Activated CD4-positive, alpha-beta T cell treated with anti-CD3 and anti-CD28 coated beads, Interleukin-2, Interleukin-6, amounts not matched to agents 100 ng/mL and 50 ng/mL, durations not matched to agents 16 hours and 8 hours (primary cell): ENCODE measurements at regions not wholly inside any gene's neighbourhood (a gene's known extent, or its start where the extent isn't known, plus 50 kb on each side); places are given as distances from the start of the nearest gene placed in this dataset.
"Not testable (repeated sequence)": the region's sequence is repeated elsewhere in the genome, so short reads cannot be mapped to it uniquely, and the experiment has no call there.

Source experiments
- DNase-seq: peaks from one replicate; pipeline ENCODE4 v3.0.0-alpha.2; 2020

DNA sequence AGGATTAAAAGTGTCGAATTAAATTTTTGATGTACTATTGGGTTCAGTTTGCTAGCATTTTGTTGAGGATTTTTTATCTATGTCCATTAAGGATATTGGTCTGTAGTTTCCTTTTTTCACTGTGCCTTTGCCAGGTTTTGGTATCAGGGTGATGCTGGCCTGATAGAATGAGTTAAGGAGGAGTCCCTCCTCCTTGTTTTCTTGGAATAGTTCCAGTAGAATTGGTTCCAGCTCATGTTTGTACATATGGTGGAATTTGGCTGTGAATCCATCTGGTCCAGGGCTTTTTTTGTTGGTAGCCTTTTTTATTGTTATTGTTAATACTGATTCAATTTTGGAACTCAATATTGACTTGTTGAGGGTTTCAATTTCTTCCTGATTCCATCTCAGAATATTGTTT, 141.8 kb downstream of the SIM1 start:
- no peak for DNase-seq

DNA sequence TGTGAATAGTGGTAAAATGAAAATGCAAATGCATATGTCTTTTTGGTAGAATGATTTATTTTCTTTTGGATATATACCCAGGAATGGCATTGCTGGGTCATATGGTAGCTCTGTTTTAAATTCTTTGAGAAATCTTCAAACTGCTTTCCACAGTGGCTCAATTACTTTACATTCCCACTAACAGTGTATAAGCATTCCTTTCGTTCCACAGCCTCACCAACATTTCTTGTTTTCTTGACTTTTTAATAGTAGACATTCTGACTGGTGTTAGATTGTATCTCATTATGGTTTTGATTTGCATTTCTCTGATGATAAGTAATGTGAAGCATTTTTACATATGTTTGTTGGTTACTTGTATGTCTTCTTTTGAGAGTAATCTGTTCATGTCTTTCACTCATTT, 144.0 kb downstream of the SIM1 start:
- no peak for DNase-seq

DNA sequence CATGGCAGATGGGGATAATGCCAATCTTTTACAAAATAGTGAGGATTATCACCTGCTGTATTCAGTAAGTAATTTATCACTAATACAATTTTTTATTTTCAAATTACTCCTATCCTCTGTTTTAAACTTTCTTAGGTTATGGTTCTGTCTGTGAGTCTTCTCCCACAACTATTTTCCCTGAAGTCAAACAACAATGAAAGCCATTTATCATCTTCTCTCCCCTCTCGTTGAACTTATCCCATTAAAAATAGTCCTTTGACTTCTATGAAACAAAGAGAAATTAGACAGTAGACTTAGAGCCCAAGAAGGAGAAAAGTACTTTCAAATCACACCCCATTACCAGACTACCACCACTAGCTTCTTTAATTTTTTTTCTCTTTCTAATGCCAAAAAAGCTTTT, 147.7 kb downstream of the SIM1 start:
- DNase-seq: no peak

DNA sequence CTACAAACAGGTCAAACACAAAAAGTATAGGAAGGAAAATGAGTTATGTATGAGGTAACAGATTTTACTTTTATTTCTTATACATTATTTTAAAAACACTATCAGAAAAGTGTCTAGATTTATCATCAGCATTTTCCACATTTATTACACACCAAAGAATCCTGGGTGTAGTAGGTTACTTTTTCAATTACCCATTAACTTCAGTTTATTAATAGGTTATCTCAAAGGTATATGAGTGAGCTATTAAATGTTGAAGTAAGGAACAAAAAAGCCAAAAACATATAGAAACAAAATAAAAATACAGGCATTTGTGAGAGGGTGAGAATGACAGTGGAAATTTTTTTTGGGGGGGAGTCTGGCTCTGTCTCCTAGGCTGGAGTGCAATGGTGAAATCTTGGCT, 150.5 kb downstream of the SIM1 start:
- no peak for DNase-seq

DNA sequence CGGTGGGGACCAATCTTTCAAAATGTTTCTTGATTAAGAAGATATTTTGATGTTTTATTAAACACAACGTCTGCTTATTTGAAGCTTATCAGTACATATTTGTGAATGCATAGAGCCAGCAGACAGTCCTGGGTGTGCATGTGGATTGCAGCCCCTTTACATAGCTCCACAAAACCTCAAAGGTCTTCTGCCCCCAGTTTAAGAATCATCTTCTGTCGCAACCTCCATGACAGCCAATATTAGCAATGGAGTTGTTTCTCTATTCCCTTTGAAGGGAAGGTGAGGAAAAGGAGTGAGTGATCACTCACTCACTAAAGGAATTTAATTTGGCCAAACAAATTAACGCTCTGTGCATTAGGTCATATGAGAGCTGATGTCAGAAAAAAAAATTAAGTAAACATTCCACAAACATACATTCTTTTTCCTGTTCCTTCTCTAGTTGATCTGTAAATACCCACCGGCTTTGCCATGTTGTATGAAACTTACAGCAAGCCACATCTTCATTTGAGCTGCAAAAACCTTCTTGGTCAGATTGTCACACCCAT, 152.9 kb downstream of the SIM1 start:
- no peak for DNase-seq

DNA sequence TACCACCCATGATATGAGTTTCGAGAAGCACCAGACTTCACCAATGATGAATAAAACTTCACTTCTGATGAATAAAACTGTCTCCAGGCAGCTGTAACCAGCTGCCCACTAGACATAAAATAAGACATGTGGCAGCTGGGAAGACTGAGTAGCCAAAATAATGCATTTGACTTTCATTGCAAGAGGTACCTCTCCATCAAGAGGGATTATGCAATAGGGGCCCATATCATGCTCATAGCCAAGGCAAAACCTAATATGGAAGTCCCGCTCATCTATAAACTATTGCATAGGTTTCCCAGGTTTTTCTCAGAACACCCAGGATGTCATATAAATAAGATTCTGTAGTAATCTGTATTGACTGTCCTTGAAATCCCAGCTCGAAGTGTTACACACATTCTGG, 155.5 kb downstream of the SIM1 start:
- DNase-seq: no peak

DNA sequence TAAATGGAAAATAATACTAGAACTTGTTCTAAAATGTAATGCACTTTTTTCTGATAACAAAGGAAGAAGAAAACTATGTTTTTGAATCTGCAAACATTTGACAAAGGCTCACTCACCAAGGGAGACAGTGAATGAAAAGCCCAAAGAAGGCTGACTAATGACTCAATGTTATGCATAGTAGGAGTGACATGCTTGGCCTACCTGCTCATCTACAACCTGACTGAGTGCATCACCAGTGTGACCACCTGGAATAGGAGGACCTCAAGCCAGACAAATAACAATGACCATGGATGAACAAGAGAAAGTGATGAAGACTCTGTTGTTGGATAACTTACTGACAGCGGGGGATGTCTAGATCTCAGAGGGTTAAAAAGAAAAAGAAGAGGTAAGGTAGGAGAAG, 157.2 kb downstream of the SIM1 start:
- no peak for DNase-seq

DNA sequence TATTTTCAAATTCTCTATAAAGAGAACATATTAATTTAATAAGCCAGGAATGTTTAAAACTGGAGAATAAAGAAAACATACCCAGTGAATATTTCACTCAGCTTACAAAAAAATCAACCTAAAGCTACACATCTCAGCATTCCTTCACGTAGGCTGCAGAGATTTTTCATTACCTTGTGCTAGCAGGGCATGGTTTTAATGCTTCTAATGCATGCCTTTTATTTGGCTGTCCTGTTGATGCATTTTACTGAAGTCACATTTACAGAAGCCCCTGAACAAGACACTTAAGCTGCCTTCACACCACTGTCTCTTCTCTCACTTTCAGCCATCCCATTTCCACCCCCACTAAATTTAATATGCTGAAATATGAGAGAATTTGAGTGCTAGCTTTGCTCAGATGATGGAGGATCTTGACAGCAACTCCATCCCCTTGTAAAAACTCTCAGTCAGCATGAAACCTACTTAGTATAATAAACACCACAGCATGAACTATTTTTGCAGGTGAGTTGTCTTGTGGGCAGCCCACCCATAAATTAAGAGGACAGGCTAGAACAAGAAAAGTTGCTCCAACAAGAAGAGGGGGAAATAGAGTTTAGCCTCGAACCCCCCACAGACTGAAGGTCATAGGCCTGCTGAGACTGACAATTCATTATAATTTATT, 159.4 kb downstream of the SIM1 start:
- no peak for DNase-seq

DNA sequence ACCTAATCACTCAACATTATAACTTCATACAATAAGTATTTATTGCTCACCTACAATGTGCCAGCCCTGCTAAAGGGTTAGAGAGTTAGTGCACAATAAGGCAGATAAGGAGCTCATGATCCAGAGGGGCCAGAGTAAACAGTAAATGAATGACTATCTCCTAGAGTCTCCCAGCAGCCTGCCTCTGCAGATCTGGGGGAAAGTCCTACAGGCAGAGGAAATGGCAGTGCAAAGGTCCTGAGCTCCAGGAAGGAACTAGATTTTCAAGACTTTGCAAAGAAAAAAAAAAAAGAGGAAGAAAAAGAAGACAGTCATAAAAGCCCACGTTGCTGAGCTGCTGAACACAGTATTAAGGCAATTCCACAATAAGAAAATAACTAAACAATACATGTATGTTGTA, 160.1 kb downstream of the SIM1 start:
- DNase-seq: no peak

DNA sequence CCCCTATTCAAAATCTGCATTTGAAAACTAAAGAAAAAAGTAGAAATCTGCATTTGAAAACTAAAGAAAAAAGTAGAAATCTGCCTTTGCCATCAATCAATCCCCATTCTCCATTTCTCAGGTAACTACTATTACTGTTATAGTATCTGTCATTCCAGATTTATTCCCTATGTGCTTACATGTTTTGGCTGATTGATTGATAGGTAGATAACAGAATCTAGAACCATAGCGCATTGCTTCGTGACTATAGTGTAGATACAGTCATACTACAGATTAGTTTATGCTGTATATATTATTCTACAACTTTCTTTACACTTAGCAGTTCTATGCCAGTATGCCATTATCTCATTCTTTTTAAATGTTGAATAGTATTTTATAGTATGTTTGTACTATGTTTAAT, 163.0 kb downstream of the SIM1 start:
- DNase-seq: no peak

DNA sequence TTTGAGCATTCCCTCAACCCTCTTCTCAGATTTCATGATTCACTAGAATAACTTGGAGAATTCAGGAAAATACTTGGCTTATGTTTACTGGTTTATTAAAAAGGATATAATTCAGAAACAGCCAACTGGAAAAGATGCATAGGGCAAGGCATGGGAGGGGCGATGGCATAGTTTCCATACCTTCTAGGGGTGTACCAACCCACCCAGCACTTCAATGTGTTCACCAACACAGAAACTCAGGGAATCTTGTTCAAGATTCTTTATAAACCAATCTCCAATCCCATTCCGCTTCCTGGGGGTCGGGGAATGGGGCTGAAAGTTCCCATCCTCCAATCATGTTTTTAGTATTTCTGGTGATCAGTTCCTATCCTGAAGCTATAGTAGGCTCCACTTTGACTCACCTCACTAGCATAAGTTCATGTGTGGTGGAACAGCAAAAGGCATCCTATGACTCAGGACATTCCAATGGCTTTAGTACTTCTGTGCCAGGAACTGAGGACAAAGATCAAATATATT, 164.4 kb downstream of the SIM1 start:
- DNase-seq: no peak

DNA sequence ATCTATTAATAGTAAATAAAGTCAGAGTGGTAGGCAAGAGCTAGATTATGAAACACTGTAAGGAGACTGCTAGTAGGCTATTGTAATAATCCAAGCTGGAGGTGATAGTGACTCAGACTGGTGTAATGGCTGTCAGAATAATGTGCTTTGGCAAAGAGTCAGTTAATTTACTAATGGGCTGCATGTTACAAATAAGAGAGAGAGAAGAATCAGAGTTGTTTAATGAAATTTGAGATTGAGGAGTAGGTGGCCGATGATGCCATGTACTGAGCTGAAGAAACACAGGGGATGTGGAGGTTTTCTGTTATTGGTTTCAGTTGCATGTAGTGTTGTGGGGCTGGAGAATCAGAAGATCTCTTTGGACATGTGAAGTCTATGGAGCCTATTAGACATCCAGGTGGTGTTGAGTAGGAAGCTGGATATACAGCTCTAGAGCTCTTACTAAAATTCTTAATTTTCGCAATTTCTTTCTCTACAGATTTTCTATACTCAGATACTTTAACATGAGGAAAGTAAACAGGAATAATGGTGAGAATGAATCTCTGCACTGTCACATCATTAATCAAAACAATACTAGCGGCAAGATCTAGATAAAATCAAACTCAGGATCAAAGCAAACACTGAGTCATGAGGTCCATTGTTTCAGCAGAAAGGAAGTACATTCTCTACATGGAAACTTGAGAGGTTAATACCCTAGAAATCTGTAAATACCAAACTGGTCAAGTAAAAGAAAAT, 167.7 kb downstream of the SIM1 start:
- DNase-seq: peak; percentile 31

DNA sequence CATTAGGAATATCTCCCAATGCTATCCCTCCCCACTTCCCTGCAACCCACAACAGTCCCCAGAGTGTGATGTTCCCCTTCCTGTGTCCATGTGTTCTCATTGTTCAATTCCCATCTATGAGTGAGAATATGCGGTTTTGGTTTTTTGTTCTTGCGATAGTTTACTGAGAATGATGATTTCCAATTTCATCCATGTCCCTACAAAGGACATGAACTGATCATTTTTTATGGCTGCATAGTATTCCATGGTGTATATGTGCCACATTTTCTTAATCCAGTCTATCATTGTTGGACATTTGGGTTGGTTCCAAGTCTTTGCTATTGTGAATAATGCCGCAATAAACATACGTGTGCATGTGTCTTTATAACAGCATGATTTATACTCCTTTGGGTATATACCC, 169.5 kb downstream of the SIM1 start:
- not testable (repeated sequence) for DNase-seq

DNA sequence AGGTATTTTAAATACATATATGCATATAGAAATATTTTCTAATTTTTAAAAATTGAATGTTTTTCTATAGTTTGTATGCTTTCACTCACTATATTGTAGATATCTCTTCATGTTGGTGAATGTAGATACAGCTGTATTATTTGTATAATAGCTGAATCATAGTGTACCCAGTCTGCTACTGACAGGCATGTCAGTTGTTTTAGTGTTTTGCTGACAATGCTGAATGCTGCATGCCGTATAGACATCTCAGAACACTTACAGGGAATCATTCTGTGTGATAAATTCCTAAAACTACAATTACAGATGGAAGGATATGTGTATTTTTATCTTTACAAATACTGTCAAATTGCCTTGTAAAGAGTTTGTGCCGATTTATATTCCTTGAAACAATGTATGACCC, 175.4 kb downstream of the SIM1 start:
- DNase-seq: no peak

DNA sequence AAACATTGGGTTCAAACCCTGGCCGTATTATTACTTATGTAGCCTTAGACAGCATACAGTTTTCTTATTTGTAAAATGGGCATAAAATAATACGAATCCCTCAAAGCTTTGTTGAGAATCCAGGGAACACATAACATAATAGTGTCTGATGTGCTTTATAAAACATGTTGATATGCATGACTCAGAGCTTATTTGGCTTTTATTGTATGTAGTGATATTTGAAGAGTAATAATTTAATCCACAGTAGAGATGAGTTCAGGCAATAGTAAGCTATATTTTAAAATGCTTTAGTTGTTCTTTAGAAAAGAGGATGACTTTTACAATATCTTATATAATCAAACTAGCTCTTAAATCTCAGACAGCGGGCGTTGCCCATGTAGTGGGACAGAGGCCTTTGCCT, 176.4 kb downstream of the SIM1 start:
- no peak for DNase-seq

DNA sequence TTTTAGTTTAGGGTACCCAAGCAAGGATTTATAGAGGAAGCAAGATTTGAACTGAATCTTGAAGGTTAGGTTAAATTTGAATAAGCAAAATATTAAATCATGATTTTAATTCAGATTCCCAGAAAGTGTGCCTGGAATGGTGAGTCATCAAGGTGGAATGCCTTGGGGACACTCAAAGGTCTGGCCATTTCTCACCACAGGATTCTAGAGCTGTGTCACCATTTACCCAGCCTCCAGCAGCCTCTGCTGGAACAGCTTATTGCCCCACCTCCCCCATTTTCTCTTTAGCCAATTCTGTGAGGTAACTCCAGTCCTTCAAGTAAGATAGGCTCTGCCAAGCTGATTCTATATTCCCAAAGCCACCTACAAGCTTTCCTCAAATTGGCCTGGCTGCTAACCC, 181.4 kb downstream of the SIM1 start:
- DNase-seq: no peak

DNA sequence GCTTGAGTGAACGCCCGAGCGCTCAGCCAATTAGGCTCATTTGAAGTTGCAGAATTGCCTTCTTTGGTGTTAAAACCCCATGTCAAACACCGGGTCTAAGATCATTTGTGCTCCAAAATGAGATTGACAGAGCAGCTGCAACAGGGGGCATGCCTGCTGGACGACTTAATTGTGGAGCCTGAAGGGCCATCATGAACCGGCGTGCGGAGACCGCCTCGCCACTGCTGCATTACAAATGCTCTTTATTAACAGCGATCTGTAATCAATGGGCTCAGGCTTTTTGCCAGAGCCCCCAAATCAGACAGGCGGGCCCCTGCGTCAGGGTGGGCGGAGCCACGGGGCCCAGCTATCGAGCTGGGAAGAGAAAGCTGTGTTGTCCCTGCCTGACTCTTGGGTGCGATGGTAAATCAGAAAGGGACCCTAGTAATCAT, 183.2 kb downstream of the SIM1 start:
- no peak for DNase-seq

DNA sequence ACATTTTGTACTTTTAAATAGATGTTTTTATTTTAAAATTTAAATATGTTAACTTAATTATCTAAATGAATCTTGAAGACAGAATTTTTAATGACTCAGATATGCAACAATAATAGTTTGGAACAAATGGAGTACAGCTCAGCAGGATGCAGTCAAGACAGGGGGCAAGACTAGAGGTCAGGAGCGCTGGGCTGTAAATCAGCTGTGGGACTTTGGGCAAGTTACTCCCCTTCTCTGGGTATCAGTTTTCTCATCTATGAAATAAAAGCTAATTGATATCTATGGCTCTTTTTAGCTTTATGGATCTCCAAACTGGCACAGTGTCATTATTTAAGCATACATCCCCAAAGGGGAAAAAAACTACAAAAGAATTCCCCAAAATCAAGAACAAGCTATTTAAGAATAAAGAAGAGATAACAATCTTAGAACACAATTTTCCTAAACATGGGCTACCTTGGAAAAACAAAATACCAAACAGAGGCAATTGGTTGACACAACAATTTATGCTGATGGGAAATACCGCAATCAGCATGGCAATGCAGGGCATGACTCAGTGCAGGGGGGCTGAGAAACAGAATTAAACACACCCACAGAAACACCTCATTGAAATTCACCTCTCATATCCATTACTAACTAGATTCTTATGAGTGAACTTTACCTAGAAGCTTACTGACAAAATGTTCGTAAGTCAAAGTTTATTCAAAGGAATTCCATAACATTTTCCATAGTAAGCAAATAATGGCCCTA, 188.2 kb downstream of the SIM1 start:
- DNase-seq: no peak

DNA sequence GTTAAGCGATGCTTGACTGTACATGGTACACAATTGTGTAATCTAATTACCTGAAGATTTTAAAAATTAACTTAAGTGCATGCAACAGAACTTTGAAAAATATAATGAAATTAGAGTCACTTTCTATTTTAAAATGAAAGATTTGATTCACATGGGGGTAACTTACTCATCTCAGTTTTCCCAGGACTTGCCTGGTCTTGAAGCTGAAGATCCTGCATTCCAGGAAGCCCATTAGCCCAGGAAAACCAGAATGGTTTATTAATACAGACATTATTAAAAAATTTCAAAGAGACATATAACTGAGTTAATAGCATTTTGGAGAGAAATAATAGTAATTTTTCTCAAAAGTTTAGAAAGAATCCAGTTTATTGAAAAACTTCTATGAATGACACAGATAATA, 190.6 kb downstream of the SIM1 start:
- DNase-seq: no peak

DNA sequence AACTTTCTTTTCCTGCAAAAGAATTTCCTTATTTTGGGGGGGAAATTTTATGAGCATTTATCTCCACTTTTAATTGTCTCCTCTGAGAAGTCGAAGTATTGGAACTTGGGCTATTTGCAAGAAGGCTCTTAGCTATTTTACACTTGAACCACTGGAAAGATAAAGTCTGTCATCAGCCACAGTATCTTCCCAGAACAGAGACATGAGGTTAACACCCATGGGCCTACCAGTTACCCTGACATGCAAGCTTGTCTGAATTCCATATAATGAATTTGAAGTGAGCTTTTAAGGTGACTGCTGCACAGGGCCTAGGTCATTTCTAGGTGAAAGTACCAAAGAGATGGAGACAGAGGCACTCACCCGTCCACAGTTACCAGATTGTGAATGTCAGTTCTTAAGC, 193.1 kb downstream of the SIM1 start:
- DNase-seq: no peak

DNA sequence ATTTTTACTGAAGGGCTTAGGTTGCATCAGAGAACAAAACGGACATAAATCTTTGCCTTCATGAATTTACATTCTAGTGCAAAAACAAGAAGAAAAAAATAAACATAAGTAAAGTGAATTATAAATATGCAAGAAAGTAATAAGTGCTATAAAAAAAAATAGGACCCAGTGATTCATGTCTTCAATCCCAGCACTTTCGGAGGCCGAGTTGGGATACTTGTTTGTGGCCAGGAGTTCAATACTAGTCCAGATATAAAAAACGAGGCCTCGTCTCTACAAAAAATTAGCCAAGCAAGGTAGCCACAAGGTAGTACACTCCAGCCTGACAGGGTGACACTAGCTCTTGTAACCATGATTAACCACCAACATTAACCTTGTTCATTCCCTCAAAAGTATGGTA, 193.5 kb downstream of the SIM1 start:
- no peak for DNase-seq

DNA sequence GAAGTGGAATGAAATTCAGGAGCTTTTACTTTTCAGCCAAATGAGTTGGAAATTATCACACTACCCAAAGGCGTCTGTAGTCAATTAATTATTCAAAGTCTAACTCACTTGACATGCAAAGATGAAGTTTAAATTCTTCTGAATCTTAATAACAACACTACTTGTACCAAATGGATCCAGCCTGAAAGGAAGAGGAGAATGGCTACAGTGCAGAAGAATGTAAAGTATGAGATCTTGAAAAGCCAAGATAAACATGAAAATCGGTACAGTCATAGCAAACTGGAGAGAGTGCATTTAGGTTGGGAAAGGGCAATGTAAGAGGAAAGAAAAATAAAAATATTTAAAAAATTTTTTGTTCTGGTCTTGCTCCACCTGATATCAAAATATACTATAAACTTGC, 195.5 kb downstream of the SIM1 start:
- no peak for DNase-seq

DNA sequence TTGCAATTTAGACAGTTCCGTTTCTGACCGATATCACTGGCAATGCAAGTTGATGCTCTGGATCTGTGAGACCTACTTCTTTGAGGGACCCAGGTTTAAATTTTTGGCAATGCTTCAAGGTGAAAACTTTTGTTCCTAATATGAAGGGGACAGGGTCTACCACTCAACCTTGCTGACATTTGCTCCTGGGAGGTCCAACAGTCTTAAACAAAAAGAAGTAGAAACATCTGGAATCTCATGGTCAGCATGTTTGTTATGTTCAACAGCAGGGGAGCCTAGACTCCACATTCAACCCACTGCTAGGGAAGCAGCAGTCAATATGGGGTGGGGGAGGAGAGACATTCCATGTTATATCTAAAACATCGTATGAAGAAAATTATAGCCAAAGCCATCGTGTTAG, 196.4 kb downstream of the SIM1 start:
- no peak for DNase-seq

DNA sequence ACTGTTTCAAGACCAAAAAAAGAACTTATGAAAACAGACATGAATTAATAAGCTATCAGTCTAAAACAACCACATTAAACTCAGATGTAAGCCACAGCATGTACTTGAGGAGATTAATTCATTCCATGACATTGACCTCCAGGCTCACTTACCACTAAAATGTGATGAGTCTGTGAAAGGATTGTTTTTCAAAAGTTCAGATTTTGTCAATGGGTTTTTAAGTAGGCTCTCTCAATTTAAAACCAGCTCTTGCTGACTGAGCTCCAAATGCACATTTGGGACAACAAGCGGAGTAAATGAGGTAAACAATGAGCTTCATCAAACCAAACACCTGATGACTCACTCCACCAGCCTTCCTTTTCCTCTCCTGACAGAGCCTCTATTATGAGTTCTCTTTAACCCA, 197.0 kb downstream of the SIM1 start:
- no peak for DNase-seq
